Panc1 (cell line): ENCODE measurements at regions not wholly inside any gene's neighbourhood (a gene's known extent, or its start where the extent isn't known, plus 50 kb on each side); places are given as distances from the start of the nearest gene placed in this dataset.

Experiments
- ATAC-seq: fragments of 200-7000 bp; cut with Tn5 transposase; 2 replicates; pipeline ENCODE4 v1.9.1; 2020; ENCODE audit warnings: mild to moderate bottlenecking, moderate library complexity
- BruUV-seq: library from RNA; stranded (reverse); fragments of 400-500 nt; replicated peaks from 2 replicates; lab custom pipeline; 2021; lab: Mats Ljungman, UMichigan
- CTCF ChIA-PET: fragments of 300-600 bp; sonication (Branson Sonifier 250); formaldehyde crosslinking; loops from one replicate; lab custom pipeline; 2022; ENCODE audit warnings: antibody characterized with exemption; lab: Charles Lee
- POLR2A ChIA-PET: fragments of 300-600 bp; sonication (Branson Sonifier 250); formaldehyde crosslinking; loops from one replicate; lab custom pipeline; 2022; ENCODE audit warnings: antibody characterized with exemption; lab: Charles Lee
- DNase-seq: peaks from one replicate; pipeline ENCODE4 v3.0.0-alpha.2; 2010; ENCODE audit warnings: low read depth, low spot score
- H3K27ac ChIP-seq: 2 replicates; pipeline ENCODE4 v1.5.1; 2011; ENCODE audit warnings: mild to moderate bottlenecking, low read length, inconsistent platforms
- H3K27me3 ChIP-seq: fragments of 200-500 bp; sonication (Bioruptor generic); 2 replicates; pipeline ENCODE4 v1.6.0; 2014; ENCODE audit warnings: low read length, inconsistent platforms; ENCODE audit not compliant: control insufficient read depth, insufficient read depth
- H3K36me3 ChIP-seq: fragments of 200-500 bp; sonication (Bioruptor generic); 2 replicates; pipeline ENCODE4 v1.5.1; 2014; ENCODE audit warnings: inconsistent platforms, mild to moderate bottlenecking, low read length, moderate library complexity; ENCODE audit not compliant: control insufficient read depth, insufficient read depth
- H3K4me1 ChIP-seq: 2 replicates; pipeline ENCODE4 v1.5.1; 2011; ENCODE audit warnings: inconsistent platforms, mild to moderate bottlenecking, low read length, moderate library complexity; ENCODE audit not compliant: control insufficient read depth, insufficient read depth
- H3K4me3 ChIP-seq, 2 experiments: 2 replicates each; pipeline ENCODE4 v1.5.1; 2011 to 2012; ENCODE audit warnings: low read depth in 2 of 2, low read length in 2 of 2, mild to moderate bottlenecking in 2 of 2, inconsistent platforms in 1 of 2, moderate library complexity in 1 of 2
- H3K9me3 ChIP-seq: fragments of 200-500 bp; sonication (Bioruptor generic); 2 replicates; pipeline ENCODE4 v1.5.1; 2014; ENCODE audit warnings: low read depth, mild to moderate bottlenecking, inconsistent platforms, low read length, moderate library complexity; ENCODE audit not compliant: control insufficient read depth, insufficient read depth
- POLR2AphosphoS5 ChIP-seq: IDR thresholded peaks from 2 replicates; pipeline ENCODE4 v1.6.1; 2012; ENCODE audit warnings: mild to moderate bottlenecking, low read depth, low read length, moderate library complexity
- REST ChIP-seq, 2 experiments: IDR thresholded peaks; 2 replicates each; pipeline ENCODE4 v1.6.1; 2011 to 2012; ENCODE audit warnings: low read depth in 2 of 2, control low read depth in 1 of 2, low read length in 1 of 2, mild to moderate bottlenecking in 1 of 2, moderate library complexity in 1 of 2; ENCODE audit not compliant: insufficient read depth in 1 of 2
- SIN3A ChIP-seq: IDR thresholded peaks from 2 replicates; pipeline ENCODE4 v1.6.1; 2012; ENCODE audit warnings: low read depth, mild to moderate bottlenecking, low read length, moderate library complexity, borderline replicate concordance; ENCODE audit not compliant: insufficient read depth
- TCF7L2 ChIP-seq: IDR thresholded peaks from 2 replicates; pipeline ENCODE4 v1.6.1; 2011; ENCODE audit warnings: mild to moderate bottlenecking, low read depth, low read length, inconsistent platforms
- in situ Hi-C: cut with HindIII; loops from 2 replicates; pipeline ENCODE4 v1.10.0; 2016; ENCODE audit warnings: low sequenced_read_pairs, low pct_unique_long_range_greater_than_20kb
- intact Hi-C: fragments of 100-400 bp; cut with micrococcal nuclease; formaldehyde crosslinking; loops from one replicate; pipeline ENCODE4 v1.10.0; 2022; ENCODE audit not compliant: unreplicated experiment
- TF ChIP-seq, protein P1 (sequence below): fragments of 450-650 bp; IDR thresholded peaks from 2 replicates; pipeline ENCODE4 v1.5.1; 2017; ENCODE audit warnings: mild to moderate bottlenecking

DNA sequence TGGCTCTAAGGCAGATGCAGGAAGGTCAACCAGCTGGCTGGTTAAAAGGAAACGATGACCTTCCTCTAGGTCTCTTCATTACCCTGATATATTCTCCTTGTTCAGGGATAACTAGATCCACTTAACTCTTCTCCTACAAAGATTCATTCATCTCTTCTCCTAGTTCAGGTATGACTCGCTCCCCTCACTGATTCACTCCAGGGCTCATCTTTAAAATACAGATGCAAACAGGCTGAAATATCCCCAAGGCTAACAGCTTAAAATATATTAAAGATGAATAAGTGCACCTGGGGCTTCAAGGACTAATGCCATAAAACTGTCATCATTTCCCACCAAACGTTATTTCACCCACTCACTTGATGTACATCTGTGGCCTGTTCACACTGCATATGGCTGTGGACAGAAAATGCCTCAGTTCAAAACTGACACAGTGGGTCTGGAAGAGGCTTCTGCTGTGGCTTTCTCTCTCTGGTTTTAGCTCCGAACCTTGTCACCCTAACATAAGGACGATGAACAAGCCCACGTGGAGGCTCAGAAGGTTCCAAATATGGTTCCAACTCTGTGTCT lies 366.9 kb downstream of the DEPDC1B start:
- BruUV-seq, result no TSS peak
- Histone ChIP-seq H3K27ac (no peak overlapping the region), H3K4me1 (no peaks in the 10 kb centered on the region), H3K36me3 (no peaks in the 10 kb centered on the region), H3K27me3 (no peaks in the 10 kb centered on the region), H3K4me3 (no peak overlapping the region), H3K9me3 (no peaks in the 10 kb centered on the region)
- in situ Hi-C loops (no loop called here), intact Hi-C loops (no loop called here)
- TF ChIP-seq SIN3A, result no peak
- TF ChIP-seq, protein P1, sequence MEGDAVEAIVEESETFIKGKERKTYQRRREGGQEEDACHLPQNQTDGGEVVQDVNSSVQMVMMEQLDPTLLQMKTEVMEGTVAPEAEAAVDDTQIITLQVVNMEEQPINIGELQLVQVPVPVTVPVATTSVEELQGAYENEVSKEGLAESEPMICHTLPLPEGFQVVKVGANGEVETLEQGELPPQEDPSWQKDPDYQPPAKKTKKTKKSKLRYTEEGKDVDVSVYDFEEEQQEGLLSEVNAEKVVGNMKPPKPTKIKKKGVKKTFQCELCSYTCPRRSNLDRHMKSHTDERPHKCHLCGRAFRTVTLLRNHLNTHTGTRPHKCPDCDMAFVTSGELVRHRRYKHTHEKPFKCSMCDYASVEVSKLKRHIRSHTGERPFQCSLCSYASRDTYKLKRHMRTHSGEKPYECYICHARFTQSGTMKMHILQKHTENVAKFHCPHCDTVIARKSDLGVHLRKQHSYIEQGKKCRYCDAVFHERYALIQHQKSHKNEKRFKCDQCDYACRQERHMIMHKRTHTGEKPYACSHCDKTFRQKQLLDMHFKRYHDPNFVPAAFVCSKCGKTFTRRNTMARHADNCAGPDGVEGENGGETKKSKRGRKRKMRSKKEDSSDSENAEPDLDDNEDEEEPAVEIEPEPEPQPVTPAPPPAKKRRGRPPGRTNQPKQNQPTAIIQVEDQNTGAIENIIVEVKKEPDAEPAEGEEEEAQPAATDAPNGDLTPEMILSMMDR, result no peak
- ChIA-PET POLR2A (no interaction called here), CTCF (interaction anchor here (0.7 kb wide), 1 partner anchor 132 kb away, joined by 3 read pairs; no protein-coding TSS in a partner anchor)
- DNase-seq, result no peak
- no peak for ATAC-seq

DNA sequence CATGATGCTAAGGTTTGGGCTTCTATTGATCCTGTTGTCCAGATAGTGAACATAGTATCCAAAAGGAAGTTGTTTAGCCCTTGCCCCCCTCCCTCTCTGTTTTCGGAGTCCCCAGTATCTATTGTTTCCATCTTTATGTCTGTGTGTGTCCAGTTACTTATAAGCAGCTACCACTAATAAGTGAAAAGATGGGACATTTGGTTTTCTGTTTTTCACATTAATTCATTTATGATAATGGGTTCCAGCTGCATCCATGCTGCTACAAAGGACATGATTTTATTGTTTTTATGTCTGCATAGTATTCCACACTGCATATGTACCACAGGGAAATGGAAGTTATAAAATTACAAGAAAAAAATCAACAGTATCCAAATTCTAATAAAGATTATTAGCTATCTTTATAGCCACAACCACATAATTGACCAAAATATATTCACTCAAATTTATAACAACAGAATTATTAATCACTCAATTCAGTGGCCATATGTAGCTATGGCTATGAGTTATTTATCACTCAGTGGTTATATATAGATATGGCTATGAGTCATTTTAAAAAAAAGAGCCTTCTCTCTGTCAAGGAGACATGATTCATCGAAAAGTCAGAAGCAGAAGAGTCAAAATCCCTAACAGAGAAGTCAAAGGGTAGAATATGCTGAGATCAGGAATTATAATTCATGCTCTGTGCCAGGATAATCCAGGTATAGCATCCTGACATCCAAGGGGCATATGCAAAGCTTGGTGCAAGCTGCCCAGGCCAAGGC lies 367.5 kb downstream of the DEPDC1B start:
- ChIA-PET CTCF (no interaction called here), POLR2A (no interaction called here)
- H3K4me3 ChIP-seq, result no peak overlapping the region
- no peaks in the 10 kb centered on the region for H3K27me3 ChIP-seq
- no peaks in the 10 kb centered on the region for H3K9me3 ChIP-seq
- ATAC-seq, result no peak
- BruUV-seq, result no TSS peak
- in situ Hi-C loops, result no loop called here
- DNase-seq, result no peak
- TF ChIP-seq, protein P1, result no peak
- TF ChIP-seq TCF7L2, result no peak
- TF ChIP-seq REST (IDR thresholded peaks at IDR 0.05; ENCODE audit: insufficient read depth in 1 of 2, low read depth in 2 of 2, low read length in 1 of 2), result no peak
- no peak for TF ChIP-seq SIN3A
- TF ChIP-seq POLR2AphosphoS5, result no peak
- H3K4me1 ChIP-seq, result no peaks in the 10 kb centered on the region
- intact Hi-C loops, result no loop called here
- no peaks in the 10 kb centered on the region for H3K36me3 ChIP-seq
- H3K27ac ChIP-seq, result no peak overlapping the region
